ENCODE measurements at regions not wholly inside any gene's neighbourhood (a gene's known extent, or its start where the extent isn't known, plus 50 kb on each side); places are given as distances from the start of the nearest gene placed in this dataset.

GRCh38 chr18:55863391-55863706, 275.4 kb upstream of the TCF4 start:
- no peak overlapping the region for H3K9ac ChIP-seq (ENCODE audit: insufficient read depth, low read length, poor library complexity, severe bottlenecking)
- 100% methylated on average over 2 of the region's 4 CpGs for WGBS (ENCODE audit: insufficient coverage)
- H3K4me3 Mint-ChIP-seq: no peak overlapping the region

GRCh38 chr18:55862693-55863390, 274.9 kb upstream of the TCF4 start:
- Histone ChIP-seq H3K27ac (ENCODE audit: low read depth in 1 of 2, low read length in 2 of 2) (no peak overlapping the region), H2AFZ (ENCODE audit: insufficient read depth, low read depth, low read length, poor library complexity, severe bottlenecking) (no peak overlapping the region), H3K79me2 (ENCODE audit: insufficient read depth, low read length) (no peaks in the 10 kb centered on the region), H3K4me2 (replicated peaks; ENCODE audit: extremely low read depth, low read length, poor library complexity, severe bottlenecking) (no peak overlapping the region), H3K4me1 (ENCODE audit: control insufficient read depth in 1 of 2, insufficient read depth in 2 of 2, low read length in 2 of 2) (no peaks in the 10 kb centered on the region), H4K20me1 (ENCODE audit: insufficient read depth, low read length) (no peaks in the 10 kb centered on the region), H3K9me3 (replicated peaks in 1 of 2; ENCODE audit: control insufficient read depth in 1 of 2, insufficient read depth in 1 of 2, low read length in 2 of 2) (no peaks in the 10 kb centered on the region), H3K36me3 (replicated peaks in 1 of 2; ENCODE audit: control insufficient read depth in 1 of 2, insufficient read depth in 2 of 2, low read length in 2 of 2) (no peaks in the 10 kb centered on the region), H3K27me3 (ENCODE audit: control insufficient read depth in 2 of 2, insufficient read depth in 2 of 2, low read length in 2 of 2) (no peaks in the 10 kb centered on the region), H3K4me3 (replicated peaks in 1 of 3; ENCODE audit: low read depth in 2 of 3, low read length in 3 of 3) (no peak overlapping the region), H3K9ac (ENCODE audit: insufficient read depth, low read length, poor library complexity, severe bottlenecking) (no peak overlapping the region)
- no peak for DNase-seq
- H3K4me3 Mint-ChIP-seq: no peak overlapping the region
- intact Hi-C loops (cut with micrococcal nuclease): no loop called here
- peaks cover 2 to 3% (median 2%) of the 10 kb centered on the region in 3 donors for H3K27me3 Mint-ChIP-seq (ENCODE audit: low read depth in 3 of 3)
- no peak for TF ChIP-seq CTCF (IDR thresholded peaks at IDR 0.05)
- 97% methylated on average over 15 of the region's 20 CpGs for WGBS (ENCODE audit: insufficient coverage)
- no peaks in the 10 kb centered on the region for H3K36me3 Mint-ChIP-seq
- no peaks in the 10 kb centered on the region for H3K9me3 Mint-ChIP-seq
- H3K4me1 Mint-ChIP-seq: no peaks in the 10 kb centered on the region
- no peak overlapping the region for H3K27ac Mint-ChIP-seq

More at GRCh38 chr18:55863391-55863706, 275.4 kb upstream of the TCF4 start:
- Histone ChIP-seq H3K4me1 (ENCODE audit: control insufficient read depth in 1 of 2, insufficient read depth in 2 of 2, low read length in 2 of 2) (no peaks in the 10 kb centered on the region), H3K4me3 (replicated peaks in 1 of 3; ENCODE audit: low read depth in 2 of 3, low read length in 3 of 3) (no peak overlapping the region), H3K9me3 (replicated peaks in 1 of 2; ENCODE audit: control insufficient read depth in 1 of 2, insufficient read depth in 1 of 2, low read length in 2 of 2) (no peaks in the 10 kb centered on the region), H3K4me2 (replicated peaks; ENCODE audit: extremely low read depth, low read length, poor library complexity, severe bottlenecking) (no peak overlapping the region), H3K36me3 (replicated peaks in 1 of 2; ENCODE audit: control insufficient read depth in 1 of 2, insufficient read depth in 2 of 2, low read length in 2 of 2) (no peaks in the 10 kb centered on the region), H3K79me2 (ENCODE audit: insufficient read depth, low read length) (no peaks in the 10 kb centered on the region), H4K20me1 (ENCODE audit: insufficient read depth, low read length) (no peaks in the 10 kb centered on the region), H3K27me3 (ENCODE audit: control insufficient read depth in 2 of 2, insufficient read depth in 2 of 2, low read length in 2 of 2) (no peaks in the 10 kb centered on the region), H2AFZ (ENCODE audit: insufficient read depth, low read depth, low read length, poor library complexity, severe bottlenecking) (no peak overlapping the region), H3K27ac (ENCODE audit: low read depth in 1 of 2, low read length in 2 of 2) (no peak overlapping the region)
- no peaks in the 10 kb centered on the region for H3K4me1 Mint-ChIP-seq
- no peak for DNase-seq
- H3K27me3 Mint-ChIP-seq (ENCODE audit: low read depth in 3 of 3): peaks cover 2 to 3% (median 2%) of the 10 kb centered on the region in 3 donors
- H3K9me3 Mint-ChIP-seq: no peaks in the 10 kb centered on the region
- intact Hi-C loops (cut with micrococcal nuclease): no loop called here
- TF ChIP-seq CTCF (IDR thresholded peaks at IDR 0.05): no peak
- H3K27ac Mint-ChIP-seq: no peak overlapping the region
- H3K36me3 Mint-ChIP-seq: no peaks in the 10 kb centered on the region
